Gastroesophageal sphincter (tissue), 3 donors: ENCODE measurements at regions not wholly inside any gene's neighbourhood (a gene's known extent, or its start where the extent isn't known, plus 50 kb on each side); places are given as distances from the start of the nearest gene placed in this dataset.

Source experiments
- EP300 ChIP-seq: sonication (generic); formaldehyde crosslinking; IDR thresholded peaks from one replicate; pipeline ENCODE4 v1.6.1; 2017; ENCODE audit warnings: antibody characterized with exemption, mild to moderate bottlenecking
- POLR2A ChIP-seq, 2 donors: fragments of 450-650 bp; IDR thresholded peaks; one replicate each; pipeline ENCODE4 v1.6.1; 2017; ENCODE audit warnings: antibody characterized with exemption in 2 of 2, mild to moderate bottlenecking in 2 of 2, moderate library complexity in 1 of 2
- POLR2AphosphoS5 ChIP-seq: sonication (generic); formaldehyde crosslinking; IDR thresholded peaks from one replicate; pipeline ENCODE4 v1.6.1; 2017; ENCODE audit warnings: antibody characterized with exemption
- TF ChIP-seq, protein P1 (sequence below), 4 experiments: fragments of 200-600 bp in 2 of 4; fragments of 450-650 bp in 2 of 4; sonication (generic) in 1 of 4; IDR thresholded peaks; one replicate each; pipeline ENCODE4 v1.5.1; 2017 to 2019; ENCODE audit warnings: antibody characterized with exemption in 4 of 4, mild to moderate bottlenecking in 2 of 4, moderate library complexity in 2 of 4

DNA sequence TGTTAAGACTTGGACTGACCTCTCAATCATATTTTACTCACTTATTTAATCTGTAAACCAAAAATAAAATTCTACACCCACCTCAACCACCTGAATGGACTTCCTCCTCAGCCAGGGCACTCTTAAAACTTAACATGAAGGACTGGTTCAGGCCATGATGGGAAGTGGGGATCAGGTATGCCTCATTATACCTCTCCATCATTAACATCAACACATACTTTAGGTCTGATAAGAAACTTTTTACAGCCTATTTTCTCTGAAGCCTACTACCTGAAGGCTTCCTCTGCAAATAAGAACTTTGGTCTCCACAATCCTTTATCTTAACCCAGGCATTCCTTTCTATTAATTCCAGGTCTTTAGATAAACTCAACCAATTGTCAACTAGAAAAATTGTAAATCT lies 390.0 kb downstream of the AASDHPPT start:
- TF ChIP-seq, protein P1, sequence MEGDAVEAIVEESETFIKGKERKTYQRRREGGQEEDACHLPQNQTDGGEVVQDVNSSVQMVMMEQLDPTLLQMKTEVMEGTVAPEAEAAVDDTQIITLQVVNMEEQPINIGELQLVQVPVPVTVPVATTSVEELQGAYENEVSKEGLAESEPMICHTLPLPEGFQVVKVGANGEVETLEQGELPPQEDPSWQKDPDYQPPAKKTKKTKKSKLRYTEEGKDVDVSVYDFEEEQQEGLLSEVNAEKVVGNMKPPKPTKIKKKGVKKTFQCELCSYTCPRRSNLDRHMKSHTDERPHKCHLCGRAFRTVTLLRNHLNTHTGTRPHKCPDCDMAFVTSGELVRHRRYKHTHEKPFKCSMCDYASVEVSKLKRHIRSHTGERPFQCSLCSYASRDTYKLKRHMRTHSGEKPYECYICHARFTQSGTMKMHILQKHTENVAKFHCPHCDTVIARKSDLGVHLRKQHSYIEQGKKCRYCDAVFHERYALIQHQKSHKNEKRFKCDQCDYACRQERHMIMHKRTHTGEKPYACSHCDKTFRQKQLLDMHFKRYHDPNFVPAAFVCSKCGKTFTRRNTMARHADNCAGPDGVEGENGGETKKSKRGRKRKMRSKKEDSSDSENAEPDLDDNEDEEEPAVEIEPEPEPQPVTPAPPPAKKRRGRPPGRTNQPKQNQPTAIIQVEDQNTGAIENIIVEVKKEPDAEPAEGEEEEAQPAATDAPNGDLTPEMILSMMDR (IDR thresholded peaks at IDR 0.05) = no peak
- no peak for TF ChIP-seq POLR2A (IDR thresholded peaks at IDR 0.05)
- TF ChIP-seq POLR2AphosphoS5 = no peak
- no peak for TF ChIP-seq EP300
